IMR-90 (cell line): ENCODE measurements at regions not wholly inside any gene's neighbourhood (a gene's known extent, or its start where the extent isn't known, plus 50 kb on each side); places are given as distances from the start of the nearest gene placed in this dataset.

Source experiments
- ATAC-seq: fragments of 200-7000 bp; cut with Tn5 transposase; 2 replicates; pipeline ENCODE4 v1.9.1; 2020; ENCODE audit warnings: low read depth, mild to moderate bottlenecking, moderate library complexity
- BruUV-seq: library from RNA; stranded (reverse); fragments of 400-500 nt; replicated peaks from 2 replicates; lab custom pipeline; 2021; lab: Mats Ljungman, UMichigan
- CTCF ChIA-PET: fragments of 300-600 bp; formaldehyde crosslinking; extraction: SDS; loops from one replicate; lab custom pipeline; 2021; ENCODE audit warnings: antibody characterized with exemption; lab: Yijun Ruan, JAX
- POLR2A ChIA-PET: fragments of 300-600 bp; sonication (Branson Sonifier 250); formaldehyde crosslinking; loops from one replicate; lab custom pipeline; 2022; ENCODE audit warnings: antibody characterized with exemption; ENCODE audit not compliant: unreplicated experiment; lab: Charles Lee
- DNase-seq: peaks from one replicate; pipeline ENCODE4 v3.0.0; 2013
- H2AFZ ChIP-seq: replicated peaks from 2 replicates; pipeline ENCODE3; 2013; ENCODE audit warnings: low read length, mild to moderate bottlenecking; ENCODE audit not compliant: poor library complexity
- H2AK5ac ChIP-seq: 2 replicates; pipeline ENCODE4 v1.6.1; 2013; ENCODE audit warnings: low read depth, low read length, inconsistent platforms
- H2AK9ac ChIP-seq: replicated peaks from 2 replicates; pipeline ENCODE3; 2013; ENCODE audit warnings: mild to moderate bottlenecking, low read depth, low read length, moderate library complexity; ENCODE audit not compliant: poor library complexity
- H2BK120ac ChIP-seq: 2 replicates; pipeline ENCODE4 v1.6.1; 2013; ENCODE audit warnings: low read depth, low read length, inconsistent platforms
- H2BK15ac ChIP-seq: 3 replicates; pipeline ENCODE4 v1.6.1; 2013; ENCODE audit warnings: low read depth, low read length, inconsistent platforms
- H2BK20ac ChIP-seq: 2 replicates; pipeline ENCODE4 v1.6.1; 2013; ENCODE audit warnings: low read depth, mild to moderate bottlenecking, inconsistent platforms, low read length, moderate library complexity
- H2BK5ac ChIP-seq: 2 replicates; pipeline ENCODE4 v1.6.1; 2013; ENCODE audit warnings: mild to moderate bottlenecking, low read depth, low read length, inconsistent platforms; ENCODE audit not compliant: poor library complexity, severe bottlenecking
- H3K14ac ChIP-seq: replicated peaks from 2 replicates; pipeline ENCODE4 v1.6.1; 2013; ENCODE audit warnings: low read depth, low read length, inconsistent platforms
- H3K18ac ChIP-seq: 2 replicates; pipeline ENCODE4 v1.6.1; 2013; ENCODE audit warnings: low read depth, low read length, control low read depth
- H3K23ac ChIP-seq: 2 replicates; pipeline ENCODE4 v1.6.1; 2013; ENCODE audit warnings: low read depth, low read length, inconsistent platforms
- H3K27ac ChIP-seq: 2 replicates; pipeline ENCODE4 v1.5.1; 2013; ENCODE audit warnings: mild to moderate bottlenecking, control low read depth, low read length; ENCODE audit not compliant: insufficient read depth
- H3K27me3 ChIP-seq: 2 replicates; pipeline ENCODE4 v1.6.1; 2013; ENCODE audit warnings: low read length; ENCODE audit not compliant: control insufficient read depth, insufficient read depth
- H3K36me3 ChIP-seq: 2 replicates; pipeline ENCODE4 v1.6.1; 2013; ENCODE audit warnings: low read length, mixed read lengths; ENCODE audit not compliant: control insufficient read depth, insufficient read depth
- H3K4ac ChIP-seq: 2 replicates; pipeline ENCODE4 v1.6.1; 2013; ENCODE audit warnings: low read depth, low read length, inconsistent platforms
- H3K4me1 ChIP-seq: 2 replicates; pipeline ENCODE4 v1.6.1; 2013; ENCODE audit warnings: low read length, mixed read lengths; ENCODE audit not compliant: control insufficient read depth, insufficient read depth
- H3K4me2 ChIP-seq: 2 replicates; pipeline ENCODE4 v1.6.1; 2013; ENCODE audit warnings: low read depth, mild to moderate bottlenecking, control low read depth, low read length, moderate library complexity
- H3K4me3 ChIP-seq: 2 replicates; pipeline ENCODE4 v1.5.1; 2013; ENCODE audit warnings: low read depth, mild to moderate bottlenecking, control low read depth, low read length, moderate library complexity; ENCODE audit not compliant: insufficient read depth
- H3K56ac ChIP-seq: 2 replicates; pipeline ENCODE4 v1.6.1; 2013; ENCODE audit warnings: low read length, inconsistent platforms; ENCODE audit not compliant: insufficient read depth; ENCODE audit errors: extremely low read depth
- H3K79me1 ChIP-seq, 2 experiments: 2 replicates each; pipeline ENCODE4 v1.6.1; 2013; ENCODE audit warnings: low read length in 2 of 2, inconsistent platforms in 1 of 2, low read depth in 1 of 2
- H3K9ac ChIP-seq: 2 replicates; pipeline ENCODE4 v1.6.1; 2013; ENCODE audit warnings: low read depth, low read length, control low read depth
- H3K9me1 ChIP-seq: 2 replicates; pipeline ENCODE4 v1.6.1; 2013; ENCODE audit warnings: low read length, inconsistent platforms; ENCODE audit not compliant: insufficient read depth
- H3K9me3 ChIP-seq: 2 replicates; pipeline ENCODE4 v1.6.1; 2013; ENCODE audit warnings: low read length; ENCODE audit not compliant: control insufficient read depth, insufficient read depth
- H4K20me1 ChIP-seq: 2 replicates; pipeline ENCODE4 v1.6.1; 2013; ENCODE audit warnings: low read length, inconsistent platforms; ENCODE audit not compliant: insufficient read depth
- H4K5ac ChIP-seq: 2 replicates; pipeline ENCODE4 v1.6.1; 2013; ENCODE audit warnings: mild to moderate bottlenecking, low read depth, low read length, control low read depth
- H4K8ac ChIP-seq, 2 experiments: 2 replicates each; pipeline ENCODE4 v1.6.1; 2013; ENCODE audit warnings: low read depth in 2 of 2, low read length in 2 of 2, control low read depth in 1 of 2, inconsistent platforms in 1 of 2
- H4K91ac ChIP-seq: 2 replicates; pipeline ENCODE4 v1.6.1; 2013; ENCODE audit warnings: low read depth, low read length, inconsistent platforms; ENCODE audit not compliant: insufficient read depth
- BHLHE40 ChIP-seq: fragments of 150-350 bp; IDR thresholded peaks from 2 replicates; pipeline ENCODE4 v1.6.1; 2016; ENCODE audit warnings: mild to moderate bottlenecking, low read depth, low read length
- CEBPB ChIP-seq: IDR thresholded peaks from 2 replicates; pipeline ENCODE4 v1.6.1; 2012; ENCODE audit warnings: low read depth, low read length, improper control_type of control experiment
- CHD1 ChIP-seq: IDR thresholded peaks from 2 replicates; pipeline ENCODE4 v1.6.1; 2012; ENCODE audit warnings: low read depth, low read length, improper control_type of control experiment
- FOS ChIP-seq: fragments of 150-350 bp; IDR thresholded peaks from 2 replicates; pipeline ENCODE4 v1.6.1; 2016; ENCODE audit warnings: low read depth, low read length
- MAFK ChIP-seq: IDR thresholded peaks from 2 replicates; pipeline ENCODE4 v1.6.1; 2012; ENCODE audit warnings: low read depth, low read length, improper control_type of control experiment
- MAZ ChIP-seq: IDR thresholded peaks from 2 replicates; pipeline ENCODE4 v1.6.1; 2012; ENCODE audit warnings: low read depth, mild to moderate bottlenecking, low read length, improper control_type of control experiment, moderate library complexity, borderline replicate concordance
- NFE2L2 ChIP-seq: fragments of 150-350 bp; IDR thresholded peaks from 2 replicates; pipeline ENCODE4 v1.6.1; 2016; ENCODE audit warnings: low read depth, mild to moderate bottlenecking, low read length
- POLR2A ChIP-seq: IDR thresholded peaks from 2 replicates; pipeline ENCODE4 v1.6.1; 2012; ENCODE audit warnings: mild to moderate bottlenecking, low read depth, low read length
- RAD21 ChIP-seq: IDR thresholded peaks from 2 replicates; pipeline ENCODE4 v1.6.1; 2012; ENCODE audit warnings: low read length, improper control_type of control experiment
- RFX5 ChIP-seq: IDR thresholded peaks from 2 replicates; pipeline ENCODE4 v1.8.0; 2012; ENCODE audit warnings: low read depth, mild to moderate bottlenecking, low read length, moderate library complexity
- SMC3 ChIP-seq: fragments of 150-350 bp; IDR thresholded peaks from 2 replicates; pipeline ENCODE4 v1.6.1; 2016; ENCODE audit warnings: low read depth, mild to moderate bottlenecking, antibody characterized with exemption, low read length, moderate library complexity
- dilution Hi-C: fragments of 300-500 bp; cut with HindIII; formaldehyde crosslinking; loops from one replicate; pipeline ENCODE4 v1.14.3; 2018; ENCODE audit warnings: low sequenced_read_pairs; ENCODE audit not compliant: unreplicated experiment
- in situ Hi-C: fragments of 300-500 bp; cut with MboI; formaldehyde crosslinking; loops from 3 replicates; pipeline ENCODE4 v1.14.3; 2019; ENCODE audit warnings: low sequenced_read_pairs, inconsistent platforms, mixed read lengths
- intact Hi-C: fragments of 100-400 bp; cut with micrococcal nuclease; formaldehyde crosslinking; loops from 2 replicates; pipeline ENCODE4 v1.10.0; 2022
- TF ChIP-seq, protein P1 (sequence below): fragments of 150-350 bp; IDR thresholded peaks from 2 replicates; pipeline ENCODE4 v1.6.1; 2016; ENCODE audit warnings: low read depth, mild to moderate bottlenecking, low read length, moderate library complexity, borderline replicate concordance
- TF ChIP-seq, protein P2 (sequence below): conservative IDR thresholded peaks from 2 replicates; pipeline ENCODE4 v1.5.1; 2012; ENCODE audit warnings: mild to moderate bottlenecking, low read depth, low read length, improper control_type of control experiment
- TF ChIP-seq, protein P3 (sequence below): fragments of 150-350 bp; IDR thresholded peaks from 2 replicates; pipeline ENCODE4 v1.6.1; 2017; ENCODE audit warnings: mild to moderate bottlenecking, antibody characterized with exemption, low read length, low read depth

DNA sequence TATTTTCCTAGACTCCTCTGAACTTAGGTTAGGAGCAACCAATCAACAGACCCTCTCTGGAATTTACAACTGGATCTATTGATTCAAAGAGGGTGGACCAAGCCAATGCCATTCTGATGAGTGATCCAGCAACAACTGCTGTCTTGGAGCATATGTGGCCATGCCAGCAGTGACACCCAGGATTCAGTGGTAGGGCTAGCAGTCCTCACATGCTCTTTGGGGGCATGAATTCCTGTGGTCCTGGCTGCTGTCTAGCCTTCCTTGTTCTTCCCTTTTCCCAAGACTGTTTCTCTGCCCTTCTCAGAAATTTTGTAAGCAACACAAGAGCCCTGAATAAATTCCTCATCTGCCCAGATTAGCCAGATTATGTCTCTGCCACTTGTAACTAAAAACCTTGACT is 61.5 kb upstream of the GATB start:
- Histone ChIP-seq H3K18ac (no peak overlapping the region), H4K8ac (no peak overlapping the region), H4K20me1 (no peaks in the 10 kb centered on the region), H3K4me2 (no peak overlapping the region), H3K56ac (no peak overlapping the region), H3K4me3 (no peak overlapping the region), H4K5ac (no peak overlapping the region), H2AK9ac (no peak overlapping the region), H3K27ac (no peak overlapping the region), H2BK15ac (no peak overlapping the region), H3K9me3 (no peaks in the 10 kb centered on the region), H2AK5ac (no peak overlapping the region), H3K23ac (no peak overlapping the region), H3K36me3 (no peaks in the 10 kb centered on the region), H3K79me1 (no peaks in the 10 kb centered on the region), H3K27me3 (peaks cover 5% of the 10 kb centered on the region; the same call in 1 of the 2 replicates), H2BK5ac (no peak overlapping the region), H3K9me1 (no peaks in the 10 kb centered on the region), H2BK120ac (no peak overlapping the region), H2AFZ (no peak overlapping the region), H3K14ac (no peak overlapping the region), H3K4me1 (no peaks in the 10 kb centered on the region), H3K4ac (no peak overlapping the region), H2BK20ac (no peak overlapping the region), H3K9ac (no peak overlapping the region), H4K91ac (no peak overlapping the region)
- ATAC-seq (no peak), DNase-seq (no peak)
- TF ChIP-seq MAFK = no peak
- no peak for TF ChIP-seq CEBPB
- TF ChIP-seq SMC3 = no peak
- no peak for TF ChIP-seq MAZ
- no peak for TF ChIP-seq NFE2L2
- TF ChIP-seq CHD1 = no peak
- TF ChIP-seq, protein P1, sequence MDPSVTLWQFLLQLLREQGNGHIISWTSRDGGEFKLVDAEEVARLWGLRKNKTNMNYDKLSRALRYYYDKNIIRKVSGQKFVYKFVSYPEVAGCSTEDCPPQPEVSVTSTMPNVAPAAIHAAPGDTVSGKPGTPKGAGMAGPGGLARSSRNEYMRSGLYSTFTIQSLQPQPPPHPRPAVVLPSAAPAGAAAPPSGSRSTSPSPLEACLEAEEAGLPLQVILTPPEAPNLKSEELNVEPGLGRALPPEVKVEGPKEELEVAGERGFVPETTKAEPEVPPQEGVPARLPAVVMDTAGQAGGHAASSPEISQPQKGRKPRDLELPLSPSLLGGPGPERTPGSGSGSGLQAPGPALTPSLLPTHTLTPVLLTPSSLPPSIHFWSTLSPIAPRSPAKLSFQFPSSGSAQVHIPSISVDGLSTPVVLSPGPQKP = no peak
- TF ChIP-seq RFX5 = no peak
- TF ChIP-seq POLR2A = no peak
- TF ChIP-seq BHLHE40 = no peak
- TF ChIP-seq, protein P2, sequence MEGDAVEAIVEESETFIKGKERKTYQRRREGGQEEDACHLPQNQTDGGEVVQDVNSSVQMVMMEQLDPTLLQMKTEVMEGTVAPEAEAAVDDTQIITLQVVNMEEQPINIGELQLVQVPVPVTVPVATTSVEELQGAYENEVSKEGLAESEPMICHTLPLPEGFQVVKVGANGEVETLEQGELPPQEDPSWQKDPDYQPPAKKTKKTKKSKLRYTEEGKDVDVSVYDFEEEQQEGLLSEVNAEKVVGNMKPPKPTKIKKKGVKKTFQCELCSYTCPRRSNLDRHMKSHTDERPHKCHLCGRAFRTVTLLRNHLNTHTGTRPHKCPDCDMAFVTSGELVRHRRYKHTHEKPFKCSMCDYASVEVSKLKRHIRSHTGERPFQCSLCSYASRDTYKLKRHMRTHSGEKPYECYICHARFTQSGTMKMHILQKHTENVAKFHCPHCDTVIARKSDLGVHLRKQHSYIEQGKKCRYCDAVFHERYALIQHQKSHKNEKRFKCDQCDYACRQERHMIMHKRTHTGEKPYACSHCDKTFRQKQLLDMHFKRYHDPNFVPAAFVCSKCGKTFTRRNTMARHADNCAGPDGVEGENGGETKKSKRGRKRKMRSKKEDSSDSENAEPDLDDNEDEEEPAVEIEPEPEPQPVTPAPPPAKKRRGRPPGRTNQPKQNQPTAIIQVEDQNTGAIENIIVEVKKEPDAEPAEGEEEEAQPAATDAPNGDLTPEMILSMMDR = no peak
- TF ChIP-seq FOS = no peak
- TF ChIP-seq, protein P3, sequence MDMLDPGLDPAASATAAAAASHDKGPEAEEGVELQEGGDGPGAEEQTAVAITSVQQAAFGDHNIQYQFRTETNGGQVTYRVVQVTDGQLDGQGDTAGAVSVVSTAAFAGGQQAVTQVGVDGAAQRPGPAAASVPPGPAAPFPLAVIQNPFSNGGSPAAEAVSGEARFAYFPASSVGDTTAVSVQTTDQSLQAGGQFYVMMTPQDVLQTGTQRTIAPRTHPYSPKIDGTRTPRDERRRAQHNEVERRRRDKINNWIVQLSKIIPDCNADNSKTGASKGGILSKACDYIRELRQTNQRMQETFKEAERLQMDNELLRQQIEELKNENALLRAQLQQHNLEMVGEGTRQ = no peak
- no peak for TF ChIP-seq RAD21
- in situ Hi-C loops = no loop called here
- intact Hi-C loops = no loop called here
- ChIA-PET CTCF (no interaction called here), POLR2A (no interaction called here)
- no TSS peak for BruUV-seq
- dilution Hi-C loops = no loop called here
